ENCODE measurements at regions not wholly inside any gene's neighbourhood (a gene's known extent, or its start where the extent isn't known, plus 50 kb on each side); places are given as distances from the start of the nearest gene placed in this dataset.
"Not testable (repeated sequence)": the region's sequence is repeated elsewhere in the genome, so short reads cannot be mapped to it uniquely, and the experiment has no call there.

DNA sequence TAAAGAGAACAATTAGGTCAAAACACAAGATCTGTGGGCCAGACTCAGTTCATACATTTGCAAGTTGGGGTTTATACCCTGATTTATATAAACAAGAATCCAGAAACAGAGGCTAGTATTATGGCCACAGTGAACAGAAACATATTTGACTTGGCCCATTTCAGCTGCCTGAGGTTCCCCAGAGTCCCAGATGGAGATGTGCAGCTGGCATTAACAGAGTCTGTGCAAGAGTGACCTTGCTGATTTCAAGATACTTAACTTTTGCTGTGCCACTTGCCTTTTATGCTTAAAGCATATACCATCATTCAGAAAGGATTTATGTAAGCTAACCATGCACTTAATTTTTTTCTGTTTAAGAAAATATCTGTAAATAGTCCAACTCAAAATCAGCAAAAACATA is 636.3 kb downstream of the TRIB2 start:
- DNase-seq (no peak), ATAC-seq (no peak)
- TF ChIP-seq POLR2A (IDR thresholded peaks at IDR 0.05) = no peak
- TF ChIP-seq, protein P1, sequence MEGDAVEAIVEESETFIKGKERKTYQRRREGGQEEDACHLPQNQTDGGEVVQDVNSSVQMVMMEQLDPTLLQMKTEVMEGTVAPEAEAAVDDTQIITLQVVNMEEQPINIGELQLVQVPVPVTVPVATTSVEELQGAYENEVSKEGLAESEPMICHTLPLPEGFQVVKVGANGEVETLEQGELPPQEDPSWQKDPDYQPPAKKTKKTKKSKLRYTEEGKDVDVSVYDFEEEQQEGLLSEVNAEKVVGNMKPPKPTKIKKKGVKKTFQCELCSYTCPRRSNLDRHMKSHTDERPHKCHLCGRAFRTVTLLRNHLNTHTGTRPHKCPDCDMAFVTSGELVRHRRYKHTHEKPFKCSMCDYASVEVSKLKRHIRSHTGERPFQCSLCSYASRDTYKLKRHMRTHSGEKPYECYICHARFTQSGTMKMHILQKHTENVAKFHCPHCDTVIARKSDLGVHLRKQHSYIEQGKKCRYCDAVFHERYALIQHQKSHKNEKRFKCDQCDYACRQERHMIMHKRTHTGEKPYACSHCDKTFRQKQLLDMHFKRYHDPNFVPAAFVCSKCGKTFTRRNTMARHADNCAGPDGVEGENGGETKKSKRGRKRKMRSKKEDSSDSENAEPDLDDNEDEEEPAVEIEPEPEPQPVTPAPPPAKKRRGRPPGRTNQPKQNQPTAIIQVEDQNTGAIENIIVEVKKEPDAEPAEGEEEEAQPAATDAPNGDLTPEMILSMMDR (IDR thresholded peaks at IDR 0.05) = no peak
- no peaks in the 10 kb centered on the region for H3K36me3 ChIP-seq
- no peaks in the 10 kb centered on the region for H3K4me1 ChIP-seq
- no peak overlapping the region for H3K27ac ChIP-seq
- H3K9me3 ChIP-seq = no peaks in the 10 kb centered on the region
- intact Hi-C loops (cut with DNase I) = no loop called here
- H3K27me3 ChIP-seq = no peaks in the 10 kb centered on the region
- no peak overlapping the region for H3K4me3 ChIP-seq

DNA sequence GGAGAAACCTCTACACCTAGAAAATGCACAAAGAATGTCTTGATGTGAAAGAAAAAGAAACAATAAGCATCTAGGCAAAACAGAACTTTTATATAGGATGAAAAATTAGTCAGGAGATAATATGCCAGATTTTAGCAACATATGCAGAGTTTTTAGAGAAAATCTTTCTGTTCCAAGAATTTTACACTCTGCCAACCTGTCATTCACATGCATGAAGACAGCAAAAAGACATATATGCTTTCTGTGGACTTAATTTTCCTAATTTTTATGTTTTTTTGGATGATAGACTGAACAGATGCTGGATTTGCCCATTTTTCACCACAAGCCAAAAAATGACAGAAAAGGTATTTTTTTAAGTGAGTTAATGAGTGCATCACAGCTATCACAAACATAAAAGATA is 637.3 kb downstream of the TRIB2 start:
- Histone ChIP-seq H3K9me3 (no peaks in the 10 kb centered on the region), H3K4me3 (no peak overlapping the region), H3K27ac (no peak overlapping the region), H3K4me1 (no peaks in the 10 kb centered on the region), H3K27me3 (no peaks in the 10 kb centered on the region), H3K36me3 (no peaks in the 10 kb centered on the region)
- DNase-seq (no peak), ATAC-seq (no peak)
- intact Hi-C loops (cut with DNase I) = no loop called here
- TF ChIP-seq POLR2A (IDR thresholded peaks at IDR 0.05) = no peak
- TF ChIP-seq, protein P1 (IDR thresholded peaks at IDR 0.05) = no peak

DNA sequence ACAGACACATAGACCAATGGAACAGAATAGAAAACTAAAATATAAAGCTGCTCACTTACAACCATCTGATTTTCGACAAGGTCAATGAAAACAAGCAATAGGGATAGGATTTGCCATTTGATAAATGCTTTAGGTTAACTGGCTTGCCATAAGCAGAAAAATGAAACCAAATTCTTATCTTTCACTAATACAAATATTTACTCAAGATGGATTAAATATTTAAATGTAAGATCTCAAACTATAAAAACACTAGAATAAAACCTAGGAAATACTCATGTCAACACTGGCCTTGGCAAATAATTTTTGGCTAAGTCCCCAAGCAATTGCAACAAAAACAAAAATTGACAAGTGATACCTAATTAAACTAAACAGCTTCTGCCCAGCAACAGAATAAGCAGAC is 665.2 kb downstream of the TRIB2 start:
- H3K27ac ChIP-seq; H3K27me3 ChIP-seq; H3K9me3 ChIP-seq; DNase-seq; H3K36me3 ChIP-seq; intact Hi-C loops (cut with DNase I); H3K4me1 ChIP-seq; ATAC-seq; H3K4me3 ChIP-seq: not testable (repeated sequence)
- WGBS (ENCODE audit: insufficient coverage, low coverage, low lambda C conversion rate, missing lambda C conversion rate) = 6% methylated on average over 1 of the region's 1 CpG

DNA sequence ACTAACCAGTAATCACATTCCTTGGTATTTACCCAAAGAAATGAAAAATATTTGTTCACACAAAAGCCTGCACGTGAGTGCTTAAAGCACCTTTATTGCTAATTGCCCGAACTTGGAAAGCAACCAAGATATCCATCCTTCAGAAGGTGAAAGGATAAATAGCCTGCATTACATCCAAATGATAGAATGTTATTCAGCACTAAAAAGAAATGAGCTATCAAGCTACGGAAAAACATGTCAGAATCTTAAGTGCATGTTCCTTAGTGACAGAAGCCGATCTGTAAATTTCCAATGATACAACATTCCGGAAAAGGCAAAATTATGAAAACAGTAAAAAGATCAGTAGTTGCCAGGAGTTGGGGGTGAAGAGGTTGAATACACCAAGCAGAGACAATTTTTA is 672.4 kb downstream of the TRIB2 start:
- H3K27me3 ChIP-seq; H3K36me3 ChIP-seq; intact Hi-C loops (cut with DNase I); H3K4me3 ChIP-seq; H3K27ac ChIP-seq; ATAC-seq; H3K9me3 ChIP-seq; H3K4me1 ChIP-seq; DNase-seq: not testable (repeated sequence)
- WGBS (ENCODE audit: insufficient coverage, low coverage, low lambda C conversion rate, missing lambda C conversion rate) = 53% methylated on average over 5 of the region's 5 CpGs

DNA sequence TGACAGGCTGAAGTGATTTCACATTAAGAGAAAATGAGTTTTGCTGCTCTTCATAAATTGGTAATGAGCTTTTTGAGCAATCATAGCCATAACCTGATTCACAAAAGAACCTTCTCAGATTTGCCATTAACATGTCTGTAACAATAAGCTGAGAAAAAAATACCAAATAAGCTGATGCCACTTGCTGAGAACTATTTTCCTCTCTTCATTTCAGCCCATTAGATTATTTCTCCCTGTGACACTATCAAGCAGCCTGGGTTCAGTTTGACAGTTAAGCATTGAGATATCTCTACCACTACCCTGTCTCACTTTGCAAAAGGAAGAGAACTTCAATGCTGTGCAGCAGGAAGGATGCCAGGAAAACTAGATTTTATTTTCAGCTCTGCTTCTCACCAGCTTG is 673.9 kb downstream of the TRIB2 start:
- ATAC-seq = no peak
- no peak for DNase-seq
- no peaks in the 10 kb centered on the region for H3K4me1 ChIP-seq
- no peak for TF ChIP-seq POLR2A (IDR thresholded peaks at IDR 0.05)
- H3K27me3 ChIP-seq = no peaks in the 10 kb centered on the region
- H3K27ac ChIP-seq = no peak overlapping the region
- H3K36me3 ChIP-seq = no peaks in the 10 kb centered on the region
- H3K4me3 ChIP-seq = no peak overlapping the region
- H3K9me3 ChIP-seq = no peaks in the 10 kb centered on the region
- intact Hi-C loops (cut with DNase I) = no loop called here

DNA sequence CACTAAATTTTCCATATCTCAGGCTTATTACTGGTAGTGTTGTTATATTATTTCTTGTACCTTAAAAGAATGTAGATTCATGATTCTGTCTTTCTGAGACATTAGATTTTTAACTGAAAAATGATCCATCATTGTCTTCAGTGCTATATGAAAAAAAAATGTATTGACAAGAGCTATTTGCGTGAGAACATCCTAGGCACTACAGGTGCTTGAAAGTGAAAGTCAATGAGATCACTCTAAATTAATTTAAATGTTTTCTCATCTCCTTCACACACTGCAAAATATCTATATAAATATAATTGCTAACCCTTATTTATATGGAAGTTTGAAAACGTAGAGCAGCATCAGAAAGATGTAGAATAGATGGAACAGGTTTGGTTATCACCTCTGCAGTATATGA is 684.6 kb downstream of the TRIB2 start:
- no peak for ATAC-seq
- intact Hi-C loops (cut with DNase I) = no loop called here
- WGBS (ENCODE audit: insufficient coverage, low coverage, low lambda C conversion rate, missing lambda C conversion rate) = 38% methylated on average over 2 of the region's 2 CpGs
- no peak for DNase-seq
- no peaks in the 10 kb centered on the region for H3K36me3 ChIP-seq
- no peak overlapping the region for H3K27ac ChIP-seq
- TF ChIP-seq, protein P1 (IDR thresholded peaks at IDR 0.05) = no peak
- no peaks in the 10 kb centered on the region for H3K4me1 ChIP-seq
- H3K4me3 ChIP-seq = no peak overlapping the region
- no peaks in the 10 kb centered on the region for H3K27me3 ChIP-seq
- H3K9me3 ChIP-seq = no peaks in the 10 kb centered on the region

All from right lobe of liver (tissue), 6 donors.